Glomerular endothelial cell (primary cell): ENCODE measurements at regions not wholly inside any gene's neighbourhood (a gene's known extent, or its start where the extent isn't known, plus 50 kb on each side); places are given as distances from the start of the nearest gene placed in this dataset.

Experiments
- DNase-seq: peaks from one replicate; pipeline ENCODE4 v3.0.0-alpha.2; 2011; ENCODE audit warnings: low read depth, low spot score; ENCODE audit errors: extremely low read depth

DNA sequence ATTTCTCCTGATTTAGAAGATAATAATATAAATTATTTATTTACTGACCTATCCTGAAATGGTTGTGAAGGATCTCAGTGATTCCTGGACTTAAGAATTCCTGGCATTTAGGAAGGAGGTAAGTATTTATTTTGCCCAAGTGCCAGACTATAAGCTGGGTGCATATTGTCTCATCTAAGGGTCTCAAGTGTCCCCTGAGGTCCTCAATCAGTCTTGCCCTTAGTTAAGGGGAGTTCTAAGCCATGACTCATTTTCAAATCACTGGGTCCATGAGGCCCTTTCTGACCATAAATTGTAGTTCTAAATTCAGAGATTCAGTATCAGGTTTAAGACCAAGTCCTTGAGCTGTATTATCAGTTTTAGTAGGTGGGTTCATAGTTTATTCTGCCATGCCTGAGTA lies 251.6 kb upstream of the MEOX2 start:
- DNase-seq: no peak

DNA sequence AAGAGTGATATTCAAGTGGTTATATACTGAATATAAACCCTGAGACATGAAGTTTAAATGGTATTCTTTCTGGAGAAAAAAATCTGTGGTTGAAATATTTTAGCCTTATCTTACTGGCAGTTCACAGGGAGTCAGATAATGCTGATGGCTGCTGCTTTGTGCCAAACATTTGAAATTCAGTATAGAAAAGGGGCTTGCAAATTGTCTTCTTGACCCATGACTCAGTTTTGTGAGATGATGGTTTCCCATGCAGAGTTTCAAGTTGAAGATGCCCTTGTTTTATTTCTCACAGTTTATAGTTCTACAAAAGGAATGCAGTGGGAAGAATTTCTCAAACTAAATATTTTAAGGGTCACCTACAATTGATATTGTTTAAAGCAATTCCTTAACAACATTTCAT lies 251.1 kb upstream of the MEOX2 start:
- no peak for DNase-seq

DNA sequence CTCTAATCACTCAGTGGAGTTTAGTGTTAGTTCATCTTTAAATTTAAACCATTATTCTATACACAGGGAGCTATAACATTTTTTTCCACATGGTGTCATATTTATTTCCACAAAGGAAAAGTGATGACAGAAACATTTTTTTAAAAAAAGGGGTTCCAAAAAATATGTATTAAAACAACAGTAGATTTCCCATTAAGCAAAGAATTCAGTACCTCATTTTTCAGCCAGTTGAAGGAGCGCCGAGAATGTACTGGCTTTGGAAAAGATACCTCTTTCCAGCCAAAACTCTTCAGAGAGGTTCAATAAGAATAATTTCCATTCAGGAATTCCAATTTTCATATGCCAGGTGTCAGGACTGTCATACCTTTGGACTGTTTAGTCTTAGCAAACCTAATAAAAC lies 250.5 kb upstream of the MEOX2 start:
- DNase-seq: no peak

DNA sequence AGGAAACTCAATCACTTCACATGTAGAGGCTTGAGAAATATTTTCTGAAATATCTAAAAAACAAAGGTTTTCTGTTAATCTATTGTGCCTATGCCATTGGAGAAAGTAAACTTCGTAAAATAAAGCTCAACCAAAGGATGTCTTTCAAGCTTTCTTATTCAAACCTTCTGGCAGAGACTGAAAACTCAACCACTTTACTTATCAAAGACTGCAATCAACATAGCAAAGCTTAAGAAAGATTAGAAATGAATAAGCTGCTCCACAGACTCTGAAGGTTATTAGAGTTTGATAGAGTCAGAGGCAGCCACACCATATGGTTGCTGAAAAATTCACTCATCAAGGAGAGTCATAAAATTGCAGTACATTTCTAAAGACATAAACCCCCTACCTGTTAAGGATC lies 245.8 kb upstream of the MEOX2 start:
- DNase-seq: no peak

DNA sequence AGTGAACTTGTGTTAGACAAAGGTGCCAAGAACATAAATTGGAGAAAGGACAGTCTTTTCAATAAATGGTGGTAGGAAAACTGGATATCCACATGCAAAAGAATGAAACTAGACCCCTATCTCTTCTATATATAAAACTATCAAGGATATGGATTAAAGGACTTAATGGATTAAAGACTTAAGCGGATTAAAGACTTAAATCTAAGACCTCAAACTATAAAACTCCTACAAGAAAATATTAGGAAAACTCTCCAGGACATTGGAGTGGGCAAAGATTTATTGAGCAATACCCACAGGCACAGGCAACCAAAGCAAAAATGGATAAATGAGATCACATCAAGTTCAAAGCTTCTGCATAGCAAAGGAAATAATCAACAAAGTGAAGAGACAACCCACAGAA lies 242.9 kb upstream of the MEOX2 start:
- no peak for DNase-seq

DNA sequence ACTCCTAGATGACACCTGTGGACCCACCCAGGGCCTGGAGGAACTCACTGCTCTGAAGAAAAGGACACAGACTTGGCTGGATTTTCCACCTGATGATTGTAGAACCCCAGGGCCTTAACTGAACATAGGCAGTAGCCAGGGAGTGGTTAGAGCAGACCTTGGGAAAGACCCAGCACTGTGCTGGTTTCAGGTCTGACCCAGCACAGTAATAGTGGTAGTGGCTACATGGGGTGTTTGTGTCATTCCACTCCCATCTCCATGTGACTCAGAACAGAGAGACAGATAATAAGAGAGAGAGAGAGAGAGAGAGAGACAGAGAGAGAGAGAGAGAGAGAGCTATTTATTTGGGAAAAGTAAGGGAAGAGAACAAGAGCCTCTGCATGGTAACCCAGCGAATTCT lies 239.1 kb upstream of the MEOX2 start:
- no peak for DNase-seq

DNA sequence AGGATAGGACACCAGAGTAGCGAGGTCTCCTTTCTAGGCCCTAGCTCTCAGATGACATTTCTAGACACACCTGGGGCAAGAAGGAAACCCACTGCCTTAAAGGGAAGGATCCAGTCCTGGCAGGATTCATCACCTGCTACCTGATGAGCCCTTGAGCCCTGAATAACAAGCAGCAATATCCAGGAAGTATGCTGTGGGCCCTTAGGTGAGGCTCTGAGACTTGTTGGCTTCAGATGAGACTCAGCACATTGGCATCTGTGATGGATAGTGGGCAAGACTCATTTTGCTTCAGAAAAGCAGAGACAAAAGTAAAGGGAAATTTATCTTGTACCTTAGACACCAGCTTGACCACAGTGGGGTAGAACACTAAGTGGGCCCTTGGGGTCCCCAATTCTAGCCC lies 238.4 kb upstream of the MEOX2 start:
- DNase-seq: no peak

DNA sequence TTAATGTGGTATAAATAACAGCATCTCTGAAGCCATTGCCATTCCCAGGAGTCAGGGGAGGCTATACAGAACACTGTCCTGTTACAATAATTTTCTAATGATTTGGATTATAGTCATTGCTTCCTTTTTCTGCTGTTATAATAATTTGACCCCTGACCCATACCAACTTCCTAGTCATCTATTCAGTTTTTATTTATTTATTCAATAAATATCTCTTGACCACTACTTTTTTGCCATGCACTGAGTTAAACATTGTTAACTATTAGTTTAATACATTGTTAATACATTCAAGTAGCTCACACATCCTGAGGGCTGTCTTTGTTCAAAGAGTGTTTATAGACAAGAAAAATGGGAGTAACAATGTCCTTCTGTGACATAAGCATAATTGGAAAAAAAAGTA lies 235.5 kb upstream of the MEOX2 start:
- DNase-seq: no peak

DNA sequence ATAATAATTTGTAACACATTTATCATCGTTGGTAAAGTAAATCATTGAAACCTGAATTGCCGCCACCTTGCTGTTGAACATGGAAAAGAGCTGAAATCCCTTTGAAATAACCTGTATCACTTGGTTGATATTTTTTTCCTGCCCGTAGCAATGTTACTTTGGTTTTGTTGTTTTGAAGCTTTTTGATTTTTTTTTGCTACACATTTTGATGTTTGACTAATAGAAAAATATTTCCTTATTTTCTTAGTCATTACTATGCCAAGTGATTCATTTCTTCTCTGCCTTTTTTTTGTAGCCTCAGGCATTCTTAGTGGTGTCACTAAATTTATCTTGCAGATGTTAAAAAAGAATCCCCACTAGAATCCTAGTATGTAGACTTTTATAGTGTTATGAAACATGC lies 235.1 kb upstream of the MEOX2 start:
- DNase-seq: no peak

DNA sequence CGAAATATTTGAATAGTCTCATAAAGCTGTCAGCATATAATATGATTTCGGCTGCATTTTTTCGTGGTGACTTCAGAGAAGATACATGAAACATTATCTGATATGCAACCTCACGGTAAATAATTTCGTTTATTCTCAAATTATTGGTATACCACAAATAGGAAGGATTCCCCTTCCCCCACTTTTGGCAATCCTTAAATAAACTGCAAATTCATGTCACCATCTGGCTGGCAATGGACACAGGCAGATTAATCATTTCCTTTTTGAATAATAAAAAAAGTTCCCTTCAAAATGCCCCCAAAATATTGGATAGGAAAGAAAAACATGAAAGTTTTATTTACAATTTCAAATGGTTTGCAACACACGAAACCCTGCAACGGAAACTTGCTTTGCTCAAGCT lies 234.5 kb upstream of the MEOX2 start:
- no peak for DNase-seq

DNA sequence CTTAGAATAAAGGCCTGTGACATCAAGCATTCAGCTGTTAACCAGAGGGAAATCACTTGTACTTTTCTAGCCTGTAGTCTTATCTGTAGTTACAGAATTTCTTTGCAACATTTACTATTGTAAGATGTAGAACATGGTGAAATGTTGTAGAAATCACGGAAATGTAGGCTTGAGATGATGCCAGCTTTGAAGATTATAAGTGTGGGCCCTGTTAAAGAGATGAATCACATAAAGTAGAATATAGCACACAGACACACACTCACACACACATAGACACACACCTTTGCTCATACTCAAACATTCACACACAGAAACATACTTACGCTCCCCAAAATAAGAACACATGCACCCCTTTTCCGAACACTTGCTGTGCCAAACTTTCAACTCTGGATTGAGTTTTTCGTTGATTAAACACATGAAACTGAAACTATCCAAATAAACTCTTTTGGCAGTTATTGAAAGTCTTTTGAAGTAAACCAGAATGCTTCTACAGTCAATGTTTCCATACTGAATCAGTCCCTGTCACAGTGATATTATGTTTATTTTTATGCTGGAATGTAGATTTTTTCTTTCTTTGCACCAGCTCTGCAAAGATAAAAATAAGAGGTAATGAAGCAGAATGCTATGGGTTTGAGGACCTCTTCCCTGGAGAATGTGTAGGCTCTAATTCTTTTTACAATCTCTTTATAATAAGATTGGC lies 230.3 kb upstream of the MEOX2 start:
- DNase-seq: no peak

DNA sequence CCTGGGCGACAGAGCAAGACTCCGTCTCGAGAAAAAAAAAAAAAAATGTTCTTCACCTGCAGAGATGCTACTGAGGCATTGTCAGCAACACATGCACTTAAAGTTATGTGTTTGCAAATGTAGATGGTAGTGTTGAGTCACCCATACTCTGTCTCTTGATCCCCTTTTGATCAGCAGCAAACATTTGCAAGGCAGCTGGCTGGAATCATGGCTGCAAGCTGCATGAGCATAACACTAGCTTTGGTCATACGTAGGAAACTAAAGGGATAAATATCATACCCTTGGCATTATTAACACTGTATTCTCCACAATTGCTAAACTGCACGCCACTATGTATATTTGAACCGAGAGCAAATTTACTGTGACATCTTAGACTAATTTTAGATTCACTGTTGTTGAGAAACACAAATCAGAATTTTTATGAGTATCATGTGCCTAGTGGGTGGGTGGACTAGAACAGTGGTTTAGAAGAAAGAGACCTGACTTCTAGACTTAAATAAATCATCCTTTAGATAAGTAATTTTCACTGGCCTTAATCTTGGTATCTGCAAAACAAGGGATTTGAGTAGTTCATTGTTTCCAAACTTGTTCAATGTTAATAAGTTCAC lies 229.3 kb upstream of the MEOX2 start:
- DNase-seq: no peak

DNA sequence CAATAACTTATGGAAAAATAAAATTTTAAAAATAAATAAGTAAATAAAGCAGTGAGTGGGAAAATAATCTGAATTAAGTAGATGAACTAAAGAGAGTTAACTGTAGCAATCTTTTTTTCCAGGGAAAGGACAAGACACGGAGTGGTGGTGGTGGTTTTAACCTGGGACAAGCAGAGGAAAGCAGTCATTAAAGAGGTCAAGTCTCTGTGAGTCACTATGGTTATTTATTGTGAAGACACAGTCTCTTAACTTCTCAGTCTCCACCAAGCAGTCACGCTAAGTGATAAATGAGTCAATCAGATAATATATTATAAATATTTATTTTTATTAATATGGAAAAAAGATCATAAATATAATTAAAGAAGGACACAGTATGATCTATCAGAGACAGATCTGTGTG lies 228.1 kb upstream of the MEOX2 start:
- DNase-seq: no peak

DNA sequence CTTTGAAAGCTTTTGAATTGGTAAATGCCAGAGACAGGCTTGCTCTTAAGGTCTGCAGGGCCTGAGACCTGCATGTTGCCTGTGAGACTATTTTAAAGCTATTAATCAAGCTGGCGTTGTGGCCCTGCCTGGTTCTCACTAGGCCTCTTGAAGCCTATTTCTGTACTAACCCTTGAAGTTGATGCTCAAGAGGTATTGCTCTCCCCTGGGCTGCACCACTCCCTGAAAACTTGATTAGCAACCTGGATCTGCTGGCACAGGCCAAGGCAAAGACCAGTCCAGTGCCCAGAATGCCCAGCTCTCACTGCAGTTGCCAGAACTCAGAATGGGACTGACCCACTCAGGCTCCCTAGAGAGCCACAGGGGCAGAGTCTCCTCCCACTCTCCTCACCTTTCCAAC lies 220.0 kb upstream of the MEOX2 start:
- no peak for DNase-seq

DNA sequence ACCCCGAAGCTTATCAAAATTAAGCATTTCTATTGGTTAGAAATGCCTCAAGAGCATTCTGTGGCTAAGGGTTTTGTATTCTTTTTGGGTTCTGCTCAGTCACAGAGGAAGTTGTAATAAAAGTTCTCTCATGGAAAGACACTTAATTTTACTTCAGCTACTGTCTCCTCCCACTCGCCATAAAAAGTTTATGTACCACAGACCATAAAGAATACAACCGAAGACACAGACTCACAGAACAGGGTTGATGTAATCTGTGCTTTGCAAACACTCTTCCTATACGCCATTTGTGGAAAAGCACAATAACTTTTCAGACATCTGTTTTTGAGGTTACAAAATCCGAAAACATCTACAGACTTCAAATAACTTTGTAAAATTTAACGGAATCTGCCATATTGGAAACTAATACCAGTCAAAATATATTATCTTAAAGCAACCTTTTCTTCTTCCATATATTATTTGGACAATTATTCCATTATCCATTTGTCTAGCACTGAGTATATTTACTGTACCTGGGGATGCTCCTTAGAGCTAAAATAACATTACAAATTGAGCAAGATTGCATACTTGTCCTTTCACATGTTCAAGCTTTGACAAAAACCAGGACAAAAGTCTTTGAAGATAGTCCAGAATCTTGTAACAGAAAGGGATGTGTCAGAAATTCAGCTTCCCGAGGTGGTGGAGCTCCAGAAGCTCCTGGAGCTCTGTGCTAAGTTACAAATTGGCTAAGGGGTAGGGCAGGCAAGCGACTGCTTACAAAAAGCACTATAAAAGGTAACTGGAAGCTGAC lies 219.0 kb upstream of the MEOX2 start:
- DNase-seq: no peak

DNA sequence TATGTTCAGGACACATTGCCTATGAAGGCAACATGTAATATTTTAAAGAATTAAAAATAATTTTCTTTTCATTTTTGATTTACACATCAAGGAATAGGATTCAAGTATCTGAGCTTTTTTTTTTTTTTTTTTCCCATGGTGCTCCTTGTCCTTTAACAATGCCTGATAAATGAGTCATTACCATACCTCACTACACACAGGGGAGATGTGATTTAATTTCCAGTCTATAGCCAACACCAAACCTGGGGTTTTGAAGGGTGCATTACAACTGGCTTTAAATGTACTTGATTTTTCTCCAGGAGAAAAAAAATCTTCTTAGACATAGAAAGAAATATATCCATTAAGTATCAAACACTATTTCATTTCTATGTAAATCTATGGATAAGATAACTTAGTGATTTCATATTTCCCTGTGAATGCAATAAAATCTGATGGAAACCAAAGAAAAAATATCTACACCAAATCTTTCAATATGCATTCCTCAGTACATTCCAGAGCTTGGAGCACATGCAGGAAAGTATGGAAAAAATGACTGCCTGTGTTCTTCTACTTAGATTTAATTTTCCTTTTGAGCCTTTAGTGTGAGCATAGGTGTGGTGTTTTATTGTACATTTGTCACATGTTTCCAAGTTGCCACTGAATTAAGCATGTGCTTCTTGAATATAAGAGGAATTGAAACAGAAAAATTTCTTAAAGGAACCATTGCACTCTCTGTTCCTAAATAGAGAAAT lies 204.8 kb upstream of the MEOX2 start:
- no peak for DNase-seq

DNA sequence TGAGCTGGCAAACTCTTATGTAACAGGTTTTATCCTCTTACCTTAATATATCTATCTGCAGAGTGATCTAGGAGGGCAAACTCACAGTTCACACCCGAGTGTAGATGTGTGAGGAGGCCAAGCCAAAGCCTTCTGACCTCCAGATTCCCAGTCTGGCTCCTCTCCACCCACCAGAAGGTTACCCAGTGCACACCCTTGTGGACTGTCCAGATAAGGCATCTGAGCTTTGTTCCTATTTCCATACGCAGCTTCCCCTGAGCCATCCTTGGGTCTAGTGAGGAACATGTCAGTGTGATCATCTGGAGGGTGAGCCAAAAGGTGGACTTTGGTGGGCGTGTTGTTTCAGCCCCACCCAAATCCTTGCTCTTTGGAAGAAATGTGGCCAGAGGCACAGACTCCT lies 203.0 kb upstream of the MEOX2 start:
- DNase-seq: no peak

DNA sequence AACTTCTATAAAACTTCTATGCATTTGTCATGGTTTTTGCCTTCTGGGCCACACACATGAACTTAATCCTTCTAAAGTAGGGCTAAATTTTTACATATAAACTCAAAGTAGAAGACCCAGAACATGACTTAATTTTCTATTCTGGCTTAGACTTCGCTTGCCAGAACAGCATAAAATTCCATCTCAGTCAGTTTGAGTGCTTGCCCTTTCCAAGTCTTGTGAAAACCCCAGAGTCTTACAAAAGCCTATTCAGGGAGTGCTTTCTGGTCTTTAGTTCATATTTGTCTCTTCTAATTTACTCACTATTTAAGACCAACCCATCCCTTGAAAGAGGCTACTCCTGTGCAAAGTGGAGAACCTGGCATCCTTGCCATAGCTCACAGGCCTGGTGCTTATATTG lies 201.6 kb upstream of the MEOX2 start:
- DNase-seq: no peak

DNA sequence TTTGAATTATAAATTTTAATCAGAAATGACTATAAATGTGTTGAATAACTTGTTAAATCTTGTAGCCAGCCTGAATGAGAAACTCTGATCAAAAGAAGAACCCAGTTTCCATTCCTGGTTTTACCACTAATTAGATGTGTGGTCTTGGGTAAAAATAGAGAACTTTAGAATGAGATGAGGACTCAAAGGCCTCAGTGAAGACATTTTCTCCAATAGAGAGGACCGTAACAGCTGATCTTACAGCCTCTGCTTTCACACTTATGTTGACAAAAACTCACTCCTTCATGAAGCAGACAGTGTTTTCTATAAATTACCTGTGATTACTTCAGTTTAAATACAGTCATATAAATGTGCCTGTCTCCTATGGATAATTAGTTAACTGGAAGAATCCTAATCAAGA lies 200.1 kb upstream of the MEOX2 start:
- DNase-seq: no peak

DNA sequence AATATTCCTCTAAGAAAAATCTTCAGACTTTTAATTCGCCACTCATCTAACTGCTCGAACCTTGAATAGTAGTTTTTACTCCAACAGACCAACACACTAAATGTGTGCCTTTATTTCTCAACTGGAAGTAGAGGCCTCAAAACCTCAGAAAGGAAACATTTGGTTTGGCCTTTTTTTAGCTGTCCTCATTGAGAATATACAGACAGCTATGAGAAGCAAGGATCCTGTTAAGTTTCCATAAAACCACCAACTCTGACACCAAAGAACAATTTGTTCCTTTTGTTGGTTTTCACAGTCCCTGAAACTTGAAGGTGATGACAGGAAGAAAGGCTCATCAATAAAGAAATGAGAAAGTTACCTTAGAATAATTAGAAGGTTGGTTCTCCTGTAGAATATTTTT lies 199.2 kb upstream of the MEOX2 start:
- DNase-seq: no peak

DNA sequence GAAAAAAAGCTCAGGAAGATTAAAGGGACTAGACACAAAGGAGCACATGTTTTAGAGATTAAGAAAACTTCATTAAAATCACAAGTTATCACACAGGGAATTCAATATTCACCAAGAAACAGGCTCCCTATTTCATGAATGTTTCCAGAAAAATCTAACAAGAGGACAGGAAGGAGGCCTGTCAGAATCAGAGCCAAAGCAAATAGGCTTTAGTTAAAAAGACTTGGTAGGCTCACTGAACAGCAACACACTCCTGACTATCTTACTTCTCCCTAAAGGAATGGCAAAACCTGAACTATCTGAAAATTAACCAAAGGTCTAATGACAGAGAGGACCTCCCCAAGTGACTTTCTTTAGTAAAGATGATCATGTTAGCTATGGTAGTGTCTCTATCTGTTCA lies 188.3 kb upstream of the MEOX2 start:
- DNase-seq: no peak

DNA sequence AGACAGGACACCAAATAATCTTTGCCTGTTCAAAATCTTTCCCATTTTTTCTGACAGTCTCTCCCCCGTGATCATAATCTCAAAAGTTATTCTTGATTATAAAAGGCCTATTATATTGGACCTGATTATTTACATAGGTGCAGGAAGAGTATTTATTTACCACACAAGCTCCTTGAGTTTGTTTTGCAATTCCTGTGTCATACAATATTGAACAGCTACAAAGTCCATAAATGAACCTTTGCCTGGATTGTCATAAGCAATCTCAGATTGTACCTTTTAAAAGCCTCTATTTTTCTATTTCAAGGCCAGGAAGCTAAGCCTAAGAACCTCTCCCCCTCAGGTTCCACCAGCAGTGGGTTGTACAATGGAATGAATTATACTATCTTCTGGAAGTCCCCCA lies 183.9 kb upstream of the MEOX2 start:
- DNase-seq: no peak
